Central memory CD8-positive, alpha-beta T cell (primary cell): ENCODE measurements at regions not wholly inside any gene's neighbourhood (a gene's known extent, or its start where the extent isn't known, plus 50 kb on each side); places are given as distances from the start of the nearest gene placed in this dataset.

ENCODE experiments used
- ATAC-seq: fragments of 150-1000 bp; cut with Tn5 transposase; replicated peaks from 2 replicates; pipeline ENCODE4 v1.10.0; 2022; ENCODE audit warnings: mild to moderate bottlenecking, moderate FRiP score, moderate number of reproducible peaks; ENCODE audit not compliant: poor library complexity, severe bottlenecking; ENCODE audit errors: extremely low read depth
- DNase-seq, 2 donors: peaks; one replicate each; pipeline ENCODE4 v3.0.0; 2021; ENCODE audit warnings: low spot score in 2 of 2
- H3K27ac Mint-ChIP-seq: one replicate; pipeline ENCODE4 v1.8.0; 2022; ENCODE audit warnings: low read depth, mild to moderate bottlenecking, moderate library complexity, mixed read lengths
- H3K27me3 Mint-ChIP-seq: one replicate; pipeline ENCODE4 v1.8.0; 2022; ENCODE audit warnings: mixed read lengths
- H3K36me3 Mint-ChIP-seq: one replicate; pipeline ENCODE4 v1.8.0; 2022; ENCODE audit warnings: mild to moderate bottlenecking, moderate library complexity, mixed read lengths; ENCODE audit not compliant: insufficient read depth
- H3K4me1 Mint-ChIP-seq: one replicate; pipeline ENCODE4 v1.8.0; 2022; ENCODE audit warnings: mixed read lengths
- H3K4me3 Mint-ChIP-seq: one replicate; pipeline ENCODE4 v1.8.0; 2022; ENCODE audit warnings: mild to moderate bottlenecking, moderate library complexity, mixed read lengths
- H3K9me3 Mint-ChIP-seq: one replicate; pipeline ENCODE4 v1.8.0; 2022; ENCODE audit warnings: mixed read lengths

- peaks cover 20% of the 10 kb centered on the region for H3K9me3 Mint-ChIP-seq
- H3K4me3 Mint-ChIP-seq: no peak overlapping the region
- H3K27me3 Mint-ChIP-seq: no peaks in the 10 kb centered on the region
- H3K4me1 Mint-ChIP-seq: no peaks in the 10 kb centered on the region
- no peaks in the 10 kb centered on the region for H3K36me3 Mint-ChIP-seq
- ATAC-seq (no peak), DNase-seq (no peak)
- no peak overlapping the region for H3K27ac Mint-ChIP-seq
Measured at GRCh38 chr4:187424636-187425035, 570.9 kb upstream of the ZFP42 start.

DNA sequence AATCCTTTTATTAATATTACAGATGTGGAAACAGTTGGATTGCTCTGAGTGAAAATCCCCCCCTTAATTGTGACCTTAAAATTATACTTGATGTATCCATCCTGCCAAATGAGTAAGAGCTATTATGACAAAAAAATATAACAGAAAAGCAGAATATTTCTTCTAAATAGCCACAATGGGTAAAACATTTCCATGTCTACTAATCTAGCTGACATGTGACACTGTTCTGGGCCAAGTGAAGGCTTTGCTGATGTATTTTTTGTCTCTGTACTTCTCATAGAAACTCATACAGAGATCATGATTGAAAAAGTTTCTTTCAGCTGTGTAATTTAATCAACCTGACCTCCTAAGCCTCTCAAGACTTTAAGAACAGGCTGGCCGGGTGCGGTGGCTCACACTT is 569.1 kb upstream of the ZFP42 start:
- Mint-ChIP-seq H3K27ac (no peak overlapping the region), H3K27me3 (no peaks in the 10 kb centered on the region), H3K9me3 (peaks cover 27% of the 10 kb centered on the region), H3K36me3 (no peaks in the 10 kb centered on the region), H3K4me3 (no peak overlapping the region), H3K4me1 (no peaks in the 10 kb centered on the region)
- ATAC-seq: no peak
- DNase-seq: no peak

DNA sequence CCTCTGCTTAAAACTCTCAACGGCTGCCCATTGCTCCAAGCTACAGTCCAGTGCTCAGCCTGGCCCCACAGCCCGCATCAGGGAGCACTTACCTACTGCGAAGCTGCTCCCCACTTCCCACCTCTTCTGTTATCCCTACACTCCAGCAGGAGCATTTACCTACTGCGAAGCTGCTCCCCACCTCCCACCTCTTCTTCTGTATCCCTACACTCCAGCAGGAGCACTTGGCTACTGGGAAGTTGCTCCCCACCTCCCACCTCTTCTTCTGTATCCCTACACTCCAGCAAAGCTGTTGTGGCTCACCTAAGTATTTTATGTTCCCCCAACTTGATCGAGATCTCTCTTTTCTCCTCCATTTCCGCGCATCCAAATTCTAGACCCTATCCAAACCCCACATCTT is 563.3 kb upstream of the ZFP42 start:
- no peaks in the 10 kb centered on the region for H3K27me3 Mint-ChIP-seq
- DNase-seq: no peak
- no peak overlapping the region for H3K4me3 Mint-ChIP-seq
- H3K9me3 Mint-ChIP-seq: peaks cover 20% of the 10 kb centered on the region
- no peak overlapping the region for H3K27ac Mint-ChIP-seq
- no peaks in the 10 kb centered on the region for H3K4me1 Mint-ChIP-seq
- no peak for ATAC-seq
- H3K36me3 Mint-ChIP-seq: no peaks in the 10 kb centered on the region

- DNase-seq (no peak), ATAC-seq (no peak)
- no peak overlapping the region for H3K27ac Mint-ChIP-seq
- H3K36me3 Mint-ChIP-seq: no peaks in the 10 kb centered on the region
- H3K4me3 Mint-ChIP-seq: no peak overlapping the region
- H3K27me3 Mint-ChIP-seq: no peaks in the 10 kb centered on the region
- H3K4me1 Mint-ChIP-seq: no peaks in the 10 kb centered on the region
- peaks cover 16% of the 10 kb centered on the region for H3K9me3 Mint-ChIP-seq
Measured at GRCh38 chr4:187433141-187433540, 562.4 kb upstream of the ZFP42 start.

DNA sequence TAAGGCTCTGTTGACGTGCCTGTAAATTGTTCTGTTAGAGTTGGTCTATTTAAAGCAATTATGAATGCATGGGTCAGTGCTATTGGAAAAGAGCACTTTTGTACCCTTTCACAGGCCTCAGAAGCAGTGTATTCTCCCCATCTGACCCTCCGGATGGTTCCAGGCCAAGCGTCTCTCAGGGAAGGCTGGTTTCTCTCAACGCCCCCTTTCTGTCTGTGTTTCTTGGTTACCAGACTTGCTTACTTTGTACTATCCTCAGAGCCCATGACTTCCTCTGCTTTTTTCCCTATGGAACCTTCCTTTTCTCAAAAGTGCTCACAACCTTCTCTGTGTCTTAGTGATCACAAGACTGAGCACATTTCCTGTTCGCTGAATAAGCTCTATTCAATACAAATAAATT is 559.3 kb upstream of the ZFP42 start:
- Mint-ChIP-seq H3K27ac (no peak overlapping the region), H3K36me3 (no peaks in the 10 kb centered on the region), H3K4me1 (no peaks in the 10 kb centered on the region), H3K9me3 (peaks cover 12% of the 10 kb centered on the region), H3K27me3 (no peaks in the 10 kb centered on the region), H3K4me3 (no peak overlapping the region)
- ATAC-seq (no peak), DNase-seq (no peak)

DNA sequence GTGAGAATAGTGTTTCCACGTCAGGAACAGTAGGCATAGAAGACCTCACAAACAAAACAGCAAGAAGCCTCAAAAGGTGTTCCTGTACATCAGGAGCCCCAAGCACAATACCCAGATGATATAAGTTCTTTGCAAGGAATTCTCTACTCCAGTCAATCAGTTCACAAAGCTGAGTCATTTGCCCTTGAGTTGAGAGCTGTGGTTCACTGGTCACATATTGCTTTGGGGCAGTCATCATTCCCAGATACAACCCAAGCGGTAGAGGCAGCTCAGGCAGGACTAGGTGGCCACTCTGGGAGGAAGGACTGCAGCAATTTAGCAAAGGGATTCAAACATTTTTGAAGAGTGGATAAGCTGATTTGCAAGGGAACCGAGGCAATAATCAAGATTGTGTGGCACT is 551.5 kb upstream of the ZFP42 start:
- H3K4me1 Mint-ChIP-seq: no peaks in the 10 kb centered on the region
- no peaks in the 10 kb centered on the region for H3K27me3 Mint-ChIP-seq

DNA sequence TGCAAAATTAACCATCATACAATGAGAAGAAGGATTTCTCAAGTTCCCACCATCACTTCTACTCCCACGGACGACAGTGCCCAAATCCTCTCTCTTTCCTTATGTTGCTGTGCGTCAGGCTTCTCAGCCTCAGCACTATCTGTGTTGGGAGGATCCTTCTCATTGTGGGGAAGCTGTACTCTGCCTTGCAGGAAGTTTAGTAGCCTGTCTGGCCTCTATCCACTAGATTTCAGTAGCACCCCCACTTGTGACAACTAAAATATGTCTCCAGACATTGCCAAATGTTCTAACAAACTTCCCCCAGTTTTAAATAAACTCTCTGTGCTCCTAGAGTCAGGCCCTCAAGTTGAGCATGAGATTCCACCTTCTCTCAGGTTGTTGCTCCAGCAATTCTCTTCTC is 545.9 kb upstream of the ZFP42 start:
- no peak overlapping the region for H3K27ac Mint-ChIP-seq
- H3K27me3 Mint-ChIP-seq: no peaks in the 10 kb centered on the region
- H3K4me1 Mint-ChIP-seq: no peaks in the 10 kb centered on the region
- ATAC-seq (no peak), DNase-seq (no peak)
- no peaks in the 10 kb centered on the region for H3K36me3 Mint-ChIP-seq
- H3K9me3 Mint-ChIP-seq: peaks cover 6% of the 10 kb centered on the region
- H3K4me3 Mint-ChIP-seq: no peak overlapping the region

More for the DNA sequence above, 551.5 kb upstream of the ZFP42 start:
- peaks cover 22% of the 10 kb centered on the region for H3K9me3 Mint-ChIP-seq
- no peaks in the 10 kb centered on the region for H3K36me3 Mint-ChIP-seq
- H3K27ac Mint-ChIP-seq: no peak overlapping the region
- no peak for DNase-seq
- no peak for ATAC-seq
- no peak overlapping the region for H3K4me3 Mint-ChIP-seq

DNA sequence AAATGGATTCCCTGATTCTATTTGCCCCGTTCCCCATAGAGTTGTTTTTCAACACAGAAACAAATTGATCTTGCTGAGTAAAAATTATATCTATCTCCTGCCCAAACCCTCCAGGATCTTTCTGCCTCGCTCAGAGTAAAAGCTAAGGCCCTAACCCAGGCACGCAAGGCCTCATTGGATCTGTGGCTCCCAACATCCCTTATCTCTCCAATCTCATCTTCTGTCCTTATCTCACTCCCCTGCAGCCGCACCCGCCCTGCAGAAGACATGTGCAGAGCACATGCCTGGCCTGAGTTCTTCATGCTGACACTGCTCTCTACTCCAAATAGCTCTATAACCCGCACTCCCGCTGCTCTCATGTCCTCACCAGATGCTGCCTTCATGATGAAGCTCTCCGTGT is 543.8 kb upstream of the ZFP42 start:
- Mint-ChIP-seq H3K27ac (no peak overlapping the region), H3K4me3 (no peak overlapping the region), H3K9me3 (peaks cover 13% of the 10 kb centered on the region), H3K4me1 (no peaks in the 10 kb centered on the region), H3K36me3 (no peaks in the 10 kb centered on the region), H3K27me3 (no peaks in the 10 kb centered on the region)
- ATAC-seq (no peak), DNase-seq (no peak)

- H3K36me3 Mint-ChIP-seq: peaks cover 3% of the 10 kb centered on the region
- peaks cover 16% of the 10 kb centered on the region for H3K9me3 Mint-ChIP-seq
- DNase-seq (no peak), ATAC-seq (no peak)
- no peak overlapping the region for H3K4me3 Mint-ChIP-seq
- H3K27ac Mint-ChIP-seq: no peak overlapping the region
- no peaks in the 10 kb centered on the region for H3K4me1 Mint-ChIP-seq
- no peaks in the 10 kb centered on the region for H3K27me3 Mint-ChIP-seq
Measured at GRCh38 chr4:187460016-187460415, 535.6 kb upstream of the ZFP42 start.

DNA sequence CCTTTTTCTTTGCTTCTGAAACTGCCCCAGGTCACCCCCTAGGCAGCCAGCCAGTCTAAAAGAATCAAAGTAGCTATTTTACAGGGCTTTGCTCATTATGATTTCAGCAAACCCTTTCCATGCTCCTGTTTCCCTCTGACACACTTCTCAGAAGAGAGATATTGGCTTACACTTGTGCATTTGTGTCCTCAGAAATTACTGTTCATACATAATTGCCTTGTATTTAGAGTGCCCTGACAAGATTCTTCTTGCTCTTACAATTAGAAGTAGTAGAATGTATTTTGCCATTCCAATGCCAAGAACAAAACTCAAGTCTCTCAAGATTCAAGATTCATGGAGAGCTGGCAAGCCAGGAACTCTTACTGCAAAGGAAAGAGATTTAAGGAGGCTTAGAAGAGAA is 531.0 kb upstream of the ZFP42 start:
- H3K36me3 Mint-ChIP-seq: peaks cover 3% of the 10 kb centered on the region
- peaks cover 23% of the 10 kb centered on the region for H3K9me3 Mint-ChIP-seq
- no peak overlapping the region for H3K4me3 Mint-ChIP-seq
- H3K4me1 Mint-ChIP-seq: no peaks in the 10 kb centered on the region
- no peak for DNase-seq
- H3K27me3 Mint-ChIP-seq: no peaks in the 10 kb centered on the region
- no peak for ATAC-seq
- H3K27ac Mint-ChIP-seq: no peak overlapping the region

DNA sequence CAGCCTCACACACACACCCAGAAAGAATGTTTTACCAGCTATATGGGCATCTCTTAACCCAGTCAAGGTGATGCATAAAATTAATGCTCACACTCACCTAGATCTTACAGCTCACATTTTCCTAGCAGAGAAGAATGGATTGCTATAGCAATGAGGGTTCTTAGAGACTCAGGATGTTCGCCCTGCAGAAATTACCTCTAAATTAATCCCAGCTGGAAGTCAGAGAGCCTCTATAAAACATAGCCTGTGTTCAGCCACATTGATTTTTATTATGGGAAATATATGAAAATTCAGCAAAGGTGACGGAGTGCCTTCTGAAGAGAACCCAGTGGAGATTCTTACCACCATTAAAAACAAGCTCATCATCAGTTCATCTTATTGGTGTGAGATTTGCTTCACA is 528.3 kb upstream of the ZFP42 start:
- H3K36me3 Mint-ChIP-seq: peaks cover 3% of the 10 kb centered on the region
- no peak for ATAC-seq
- H3K9me3 Mint-ChIP-seq: peaks cover 31% of the 10 kb centered on the region
- H3K4me3 Mint-ChIP-seq: no peak overlapping the region
- no peaks in the 10 kb centered on the region for H3K27me3 Mint-ChIP-seq
- H3K27ac Mint-ChIP-seq: no peak overlapping the region
- DNase-seq: no peak
- H3K4me1 Mint-ChIP-seq: no peaks in the 10 kb centered on the region

- Mint-ChIP-seq H3K4me3 (no peak overlapping the region), H3K4me1 (no peaks in the 10 kb centered on the region), H3K27me3 (no peaks in the 10 kb centered on the region), H3K9me3 (peaks cover 37% of the 10 kb centered on the region), H3K36me3 (no peaks in the 10 kb centered on the region), H3K27ac (no peak overlapping the region)
- ATAC-seq (no peak), DNase-seq (no peak)
Measured at GRCh38 chr4:187469627-187470026, 525.9 kb upstream of the ZFP42 start.

DNA sequence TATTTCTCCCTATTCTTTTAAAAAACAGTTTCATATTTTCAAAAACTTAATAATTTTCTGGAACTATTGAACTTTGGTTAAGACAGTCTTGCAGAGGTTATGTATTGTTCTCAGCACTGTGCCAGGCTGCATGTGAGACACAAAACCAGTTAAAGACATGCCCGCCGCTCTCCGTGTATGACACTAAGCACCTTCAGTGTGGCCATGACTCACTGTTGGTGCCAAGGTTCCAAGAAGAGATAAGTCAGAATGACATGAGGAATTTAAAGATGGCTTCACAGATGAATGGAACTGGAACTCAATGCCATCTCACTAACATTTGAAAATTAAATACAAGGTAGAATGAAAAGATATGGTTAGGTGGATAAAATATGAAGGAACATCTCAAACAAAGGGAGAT is 525.5 kb upstream of the ZFP42 start:
- no peaks in the 10 kb centered on the region for H3K27me3 Mint-ChIP-seq
- no peaks in the 10 kb centered on the region for H3K4me1 Mint-ChIP-seq
- H3K36me3 Mint-ChIP-seq: no peaks in the 10 kb centered on the region
- no peak overlapping the region for H3K4me3 Mint-ChIP-seq
- ATAC-seq: no peak
- no peak for DNase-seq
- H3K27ac Mint-ChIP-seq: no peak overlapping the region
- peaks cover 41% of the 10 kb centered on the region for H3K9me3 Mint-ChIP-seq

- no peaks in the 10 kb centered on the region for H3K27me3 Mint-ChIP-seq
- DNase-seq: no peak
- H3K27ac Mint-ChIP-seq: no peak overlapping the region
- no peak overlapping the region for H3K4me3 Mint-ChIP-seq
- no peak for ATAC-seq
- no peaks in the 10 kb centered on the region for H3K4me1 Mint-ChIP-seq
- peaks cover 26% of the 10 kb centered on the region for H3K9me3 Mint-ChIP-seq
- no peaks in the 10 kb centered on the region for H3K36me3 Mint-ChIP-seq
Measured at GRCh38 chr4:187474238-187474637, 521.3 kb upstream of the ZFP42 start.
